ENCODE measurements at regions not wholly inside any gene's neighbourhood (a gene's known extent, or its start where the extent isn't known, plus 50 kb on each side); places are given as distances from the start of the nearest gene placed in this dataset.

DNA sequence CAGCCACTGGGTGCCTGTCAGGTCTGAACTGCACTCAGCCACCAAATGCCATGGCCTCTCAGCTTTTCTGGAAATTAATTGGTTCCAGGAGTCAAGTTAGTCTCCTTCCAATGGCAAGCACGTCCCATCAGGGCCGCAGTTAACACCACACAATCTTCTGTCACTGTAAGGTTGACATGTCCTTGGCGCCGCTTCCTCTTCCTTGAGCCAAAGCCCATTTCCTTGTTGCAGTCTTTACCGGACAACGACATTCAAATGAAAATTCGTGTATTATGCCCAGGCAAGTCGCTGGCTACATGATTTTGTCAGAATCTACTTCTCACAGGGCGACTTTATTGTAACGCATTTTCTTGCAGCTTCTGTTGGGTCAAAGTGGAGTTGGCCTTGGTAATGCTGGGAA is 430.6 kb upstream of the KAZN start:
- TF ChIP-seq, protein P1, sequence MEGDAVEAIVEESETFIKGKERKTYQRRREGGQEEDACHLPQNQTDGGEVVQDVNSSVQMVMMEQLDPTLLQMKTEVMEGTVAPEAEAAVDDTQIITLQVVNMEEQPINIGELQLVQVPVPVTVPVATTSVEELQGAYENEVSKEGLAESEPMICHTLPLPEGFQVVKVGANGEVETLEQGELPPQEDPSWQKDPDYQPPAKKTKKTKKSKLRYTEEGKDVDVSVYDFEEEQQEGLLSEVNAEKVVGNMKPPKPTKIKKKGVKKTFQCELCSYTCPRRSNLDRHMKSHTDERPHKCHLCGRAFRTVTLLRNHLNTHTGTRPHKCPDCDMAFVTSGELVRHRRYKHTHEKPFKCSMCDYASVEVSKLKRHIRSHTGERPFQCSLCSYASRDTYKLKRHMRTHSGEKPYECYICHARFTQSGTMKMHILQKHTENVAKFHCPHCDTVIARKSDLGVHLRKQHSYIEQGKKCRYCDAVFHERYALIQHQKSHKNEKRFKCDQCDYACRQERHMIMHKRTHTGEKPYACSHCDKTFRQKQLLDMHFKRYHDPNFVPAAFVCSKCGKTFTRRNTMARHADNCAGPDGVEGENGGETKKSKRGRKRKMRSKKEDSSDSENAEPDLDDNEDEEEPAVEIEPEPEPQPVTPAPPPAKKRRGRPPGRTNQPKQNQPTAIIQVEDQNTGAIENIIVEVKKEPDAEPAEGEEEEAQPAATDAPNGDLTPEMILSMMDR (IDR thresholded peaks at IDR 0.05; ENCODE audit: insufficient read depth, low read length, poor library complexity, severe bottlenecking): no peak
- TF ChIP-seq EZH2phosphoT487 (conservative IDR thresholded peaks at IDR 0.05; ENCODE audit: low read length): no peak

Data from SU-DHL-6 (cell line).